Esophagus (tissue), 2 donors: ENCODE measurements at regions not wholly inside any gene's neighbourhood (a gene's known extent, or its start where the extent isn't known, plus 50 kb on each side); places are given as distances from the start of the nearest gene placed in this dataset.

Experiments used
- H3K27ac ChIP-seq, 2 donors: one replicate each; pipeline ENCODE4 v1.5.1; 2013; ENCODE audit warnings: low read depth in 2 of 2, mild to moderate bottlenecking in 2 of 2, inconsistent platforms in 1 of 2, low read length in 1 of 2, moderate library complexity in 1 of 2
- H3K27me3 ChIP-seq, 2 donors: one replicate each; pipeline ENCODE4 v1.6.1; 2013; ENCODE audit warnings: low read length in 2 of 2, control low read depth in 1 of 2, mild to moderate bottlenecking in 1 of 2; ENCODE audit not compliant: insufficient read depth in 2 of 2, control insufficient read depth in 1 of 2
- H3K36me3 ChIP-seq, 2 donors: one replicate each; pipeline ENCODE4 v1.6.1; 2013; ENCODE audit warnings: low read length in 1 of 2; ENCODE audit not compliant: control insufficient read depth in 2 of 2, insufficient read depth in 2 of 2
- H3K4me1 ChIP-seq, 2 donors: one replicate each; pipeline ENCODE4 v1.6.1; 2013; ENCODE audit warnings: low read length in 1 of 2; ENCODE audit not compliant: control insufficient read depth in 2 of 2, insufficient read depth in 2 of 2
- H3K4me3 ChIP-seq, 2 donors: one replicate each; pipeline ENCODE4 v1.5.1; 2013; ENCODE audit warnings: low read length in 2 of 2, mild to moderate bottlenecking in 2 of 2, low read depth in 1 of 2, moderate library complexity in 1 of 2
- H3K9me3 ChIP-seq, 2 donors: one replicate each; pipeline ENCODE4 v1.6.1; 2013; ENCODE audit warnings: mild to moderate bottlenecking in 2 of 2, low read depth in 1 of 2, low read length in 1 of 2, moderate library complexity in 1 of 2; ENCODE audit not compliant: control insufficient read depth in 2 of 2, insufficient read depth in 1 of 2
- WGBS, 2 donors: extraction: QIAGEN DNeasy Blood & Tissue Kit; methylation state at CpG; one replicate each; pipeline ENCODE4 v1.1.7; 2013; 5-methylcytosine and 5-hydroxymethylcytosine counted together
- donor health status: healthy with polysubstance abuse.
- donor health status: Bipolar disorder and iron deficiency.

- H3K36me3 ChIP-seq = no peaks in the 10 kb centered on the region
- peaks cover 0 to 3% of the 10 kb centered on the region in 2 donors for H3K9me3 ChIP-seq
- 60 to 63% methylated on average over 2 of the region's 2 CpGs for WGBS, 2 donors
- H3K27ac ChIP-seq = no peak overlapping the region
- H3K4me1 ChIP-seq = no peaks in the 10 kb centered on the region
- H3K4me3 ChIP-seq = no peak overlapping the region
- H3K27me3 ChIP-seq = no peaks in the 10 kb centered on the region
Measured at GRCh38 chr4:184531008-184531407, 56.7 kb upstream of the IRF2 start.

DNA sequence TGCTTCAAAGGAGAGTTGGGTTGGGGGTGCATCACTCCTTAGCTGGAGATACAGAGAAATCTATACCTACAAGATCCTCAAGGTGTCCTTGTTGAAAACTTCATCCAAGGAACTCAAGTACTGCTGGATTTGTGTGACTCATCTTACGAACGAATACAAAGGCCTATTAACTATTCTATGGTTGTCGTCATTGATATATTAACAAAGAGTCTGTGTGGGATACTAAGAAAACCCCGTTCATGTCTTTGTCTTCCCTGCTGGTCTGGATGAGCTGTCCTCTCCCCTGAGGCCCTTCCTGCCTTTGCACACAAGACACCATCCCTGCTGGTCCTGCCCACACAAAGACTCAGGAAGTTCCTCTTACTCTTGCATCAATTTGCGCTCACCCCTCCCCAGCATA is 54.9 kb upstream of the IRF2 start:
- no peaks in the 10 kb centered on the region for H3K4me1 ChIP-seq
- H3K4me3 ChIP-seq = no peak overlapping the region
- no peaks in the 10 kb centered on the region for H3K36me3 ChIP-seq
- no peak overlapping the region for H3K27ac ChIP-seq
- H3K9me3 ChIP-seq = peaks cover 0 to 3% of the 10 kb centered on the region in 2 donors
- no peaks in the 10 kb centered on the region for H3K27me3 ChIP-seq
- WGBS, 2 donors = 62 to 80% methylated on average over 5 of the region's 5 CpGs

- WGBS, 2 donors = 76 to 86% methylated on average over 3 of the region's 3 CpGs
- no peaks in the 10 kb centered on the region for H3K36me3 ChIP-seq
- H3K4me3 ChIP-seq = no peak overlapping the region
- H3K27me3 ChIP-seq = no peaks in the 10 kb centered on the region
- H3K27ac ChIP-seq = no peak overlapping the region
- peaks cover 0 to 3% of the 10 kb centered on the region in 2 donors for H3K9me3 ChIP-seq
- H3K4me1 ChIP-seq = no peaks in the 10 kb centered on the region
Measured at GRCh38 chr4:184528713-184529112, 54.4 kb upstream of the IRF2 start.

DNA sequence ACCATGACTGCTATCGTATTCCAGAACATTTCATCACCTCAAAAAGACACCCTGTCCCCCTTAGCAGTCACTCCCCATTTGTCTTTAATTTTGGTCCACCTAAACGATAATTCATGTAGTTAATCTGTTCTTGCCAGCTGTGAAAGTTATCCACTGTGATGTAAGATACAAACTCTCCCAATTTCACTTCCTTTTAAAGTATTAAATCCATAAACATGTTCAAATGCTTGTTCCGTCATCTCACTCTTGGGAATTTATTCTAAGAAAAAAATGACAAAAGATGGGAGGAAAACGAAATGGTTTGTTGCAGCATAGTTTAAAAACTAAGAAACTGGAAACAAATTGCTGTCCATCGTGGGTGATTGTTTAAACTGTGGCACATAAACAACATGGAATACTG is 53.7 kb upstream of the IRF2 start:
- no peak overlapping the region for H3K4me3 ChIP-seq
- peaks cover 0 to 3% of the 10 kb centered on the region in 2 donors for H3K9me3 ChIP-seq

GRCh38 chr4:184526228-184526627 is 51.9 kb upstream of the IRF2 start:
- whole genome bisulfite sequencing, 2 donors = 89 to 91% methylated on average over 2 of the region's 2 CpGs
- H3K36me3 ChIP-seq = no peaks in the 10 kb centered on the region
- peaks cover 0 to 3% of the 10 kb centered on the region in 2 donors for H3K9me3 ChIP-seq
- H3K27me3 ChIP-seq = no peaks in the 10 kb centered on the region
- H3K4me3 ChIP-seq = no peak overlapping the region
- H3K4me1 ChIP-seq = no peaks in the 10 kb centered on the region
- no peak overlapping the region for H3K27ac ChIP-seq

More for the DNA sequence above, 53.7 kb upstream of the IRF2 start:
- H3K27me3 ChIP-seq = no peaks in the 10 kb centered on the region
- H3K27ac ChIP-seq = no peak overlapping the region
- H3K4me1 ChIP-seq = no peaks in the 10 kb centered on the region
- WGBS, 2 donors = 69 to 81% methylated on average over 5 of the region's 5 CpGs
- no peaks in the 10 kb centered on the region for H3K36me3 ChIP-seq
